GM23338 (cell line): ENCODE measurements at regions not wholly inside any gene's neighbourhood (a gene's known extent, or its start where the extent isn't known, plus 50 kb on each side); places are given as distances from the start of the nearest gene placed in this dataset.

Source experiments
- ATAC-seq: fragments of 200-7000 bp; cut with Tn5 transposase; 3 replicates; pipeline ENCODE4 v1.9.1; 2020
- DNase-seq: peaks from one replicate; pipeline ENCODE4 v3.0.0-alpha.2; 2015; ENCODE audit warnings: low spot score
- H2AFZ ChIP-seq: fragments of 200-600 bp; sonication (generic); 2 replicates; pipeline ENCODE4 v1.8.0; 2016; ENCODE audit warnings: antibody characterized with exemption, mild to moderate bottlenecking, moderate library complexity
- H3F3A ChIP-seq: fragments of 200-600 bp; sonication (generic); replicated peaks from 2 replicates; pipeline ENCODE4 v1.8.0; 2017; ENCODE audit warnings: antibody characterized with exemption, mixed run types, low read depth
- H3K27ac ChIP-seq: fragments of 200-600 bp; sonication (generic); 2 replicates; pipeline ENCODE4 v1.6.1; 2016; ENCODE audit warnings: low read depth
- H3K27me3 ChIP-seq: fragments of 200-600 bp; sonication (generic); 2 replicates; pipeline ENCODE4 v1.8.0; 2016; ENCODE audit warnings: mild to moderate bottlenecking, mixed run types, moderate library complexity; ENCODE audit not compliant: insufficient read depth
- H3K36me3 ChIP-seq: fragments of 200-600 bp; sonication (generic); 2 replicates; pipeline ENCODE4 v1.8.0; 2016; ENCODE audit warnings: mild to moderate bottlenecking; ENCODE audit not compliant: insufficient read depth
- H3K4me1 ChIP-seq: fragments of 200-600 bp; sonication (generic); 2 replicates; pipeline ENCODE4 v1.8.0; 2016; ENCODE audit warnings: mild to moderate bottlenecking, moderate library complexity; ENCODE audit not compliant: insufficient read depth
- H3K4me2 ChIP-seq: fragments of 200-600 bp; sonication (generic); 2 replicates; pipeline ENCODE4 v1.7.1; 2017; ENCODE audit warnings: mixed run types
- H3K4me3 ChIP-seq: fragments of 200-600 bp; sonication (generic); 2 replicates; pipeline ENCODE4 v1.6.1; 2016; ENCODE audit warnings: mixed run types
- H3K79me2 ChIP-seq: fragments of 200-600 bp; sonication (generic); replicated peaks from 2 replicates; pipeline ENCODE4 v1.8.0; 2017; ENCODE audit warnings: mild to moderate bottlenecking; ENCODE audit not compliant: insufficient read depth
- H3K9me2 ChIP-seq: fragments of 200-600 bp; sonication (generic); 2 replicates; pipeline ENCODE4 v1.8.0; 2017; ENCODE audit not compliant: insufficient read depth
- H4K20me1 ChIP-seq: fragments of 200-600 bp; sonication (generic); replicated peaks from 2 replicates; pipeline ENCODE4 v1.8.0; 2017; ENCODE audit warnings: mild to moderate bottlenecking; ENCODE audit not compliant: insufficient read depth
- H3K27ac Mint-ChIP-seq: 2 replicates; pipeline ENCODE4 v1.8.0; 2020; ENCODE audit warnings: inconsistent platforms, mild to moderate bottlenecking, moderate library complexity, mixed read lengths
- H3K27me3 Mint-ChIP-seq: 3 replicates; pipeline ENCODE4 v1.8.0; 2022; ENCODE audit warnings: low read depth, mild to moderate bottlenecking, moderate library complexity, mixed read lengths, inconsistent platforms; ENCODE audit not compliant: insufficient read depth, poor library complexity
- H3K36me3 Mint-ChIP-seq: 3 replicates; pipeline ENCODE4 v1.8.0; 2021; ENCODE audit warnings: low read depth, mild to moderate bottlenecking, inconsistent platforms, moderate library complexity, mixed read lengths
- H3K4me1 Mint-ChIP-seq: 3 replicates; pipeline ENCODE4 v1.8.0; 2020; ENCODE audit warnings: mild to moderate bottlenecking, inconsistent platforms, mixed read lengths
- H3K4me3 Mint-ChIP-seq: 3 replicates; pipeline ENCODE4 v1.8.0; 2021; ENCODE audit warnings: moderate library complexity, mild to moderate bottlenecking, inconsistent platforms, mixed read lengths
- H3K9me3 Mint-ChIP-seq: 3 replicates; pipeline ENCODE4 v1.8.0; 2020; ENCODE audit warnings: moderate library complexity, mild to moderate bottlenecking, inconsistent platforms, mixed read lengths
- CREB1 ChIP-seq: fragments of 250-450 bp; sonication (Bioruptor Pico); IDR thresholded peaks from 2 replicates; pipeline ENCODE4 v1.5.0; 2020; ENCODE audit warnings: low read depth, mild to moderate bottlenecking, moderate library complexity
- CTCF ChIP-seq, 2 experiments: fragments of 200-600 bp in 1 of 2; sonication (generic) in 1 of 2; conservative IDR thresholded peaks; 2 replicates each; pipeline versions ENCODE4 v1.5.1 to v1.6.1; 2016 to 2017; ENCODE audit warnings: antibody characterized with exemption in 2 of 2, low read depth in 2 of 2, mild to moderate bottlenecking in 2 of 2, moderate library complexity in 1 of 2
- ETS1 ChIP-seq: IDR thresholded peaks from 2 replicates; pipeline ENCODE4 v1.6.1; 2016; ENCODE audit warnings: antibody characterized with exemption
- EZH2 ChIP-seq: fragments of 200-600 bp; sonication (generic); IDR thresholded peaks from one replicate; pipeline ENCODE4 v1.8.0; 2017; ENCODE audit warnings: antibody characterized with exemption, mild to moderate bottlenecking, low read depth; ENCODE audit not compliant: unreplicated experiment
- EZH2phosphoT487 ChIP-seq: fragments of 200-600 bp; sonication (generic); IDR thresholded peaks from one replicate; pipeline ENCODE4 v1.8.1; 2018; ENCODE audit warnings: antibody characterized with exemption; ENCODE audit not compliant: unreplicated experiment
- JUNB ChIP-seq: IDR thresholded peaks from one replicate; pipeline ENCODE4 v1.6.1; 2016; ENCODE audit warnings: antibody characterized with exemption; ENCODE audit not compliant: unreplicated experiment
- NANOG ChIP-seq: IDR thresholded peaks from 2 replicates; pipeline ENCODE4 v1.6.1; 2016; ENCODE audit warnings: antibody characterized with exemption, borderline replicate concordance
- POLR2AphosphoS5 ChIP-seq: IDR thresholded peaks from 2 replicates; pipeline ENCODE4 v1.6.1; 2016; ENCODE audit warnings: antibody characterized with exemption, low read depth
- REST ChIP-seq: IDR thresholded peaks from one replicate; pipeline ENCODE4 v1.6.1; 2018; ENCODE audit warnings: antibody characterized with exemption; ENCODE audit not compliant: unreplicated experiment
- STAT1 ChIP-seq: IDR thresholded peaks from one replicate; pipeline ENCODE4 v1.6.1; 2016; ENCODE audit warnings: antibody characterized with exemption; ENCODE audit not compliant: unreplicated experiment
- ZNF114 ChIP-seq: fragments of 250-450 bp; sonication (Bioruptor Pico); IDR thresholded peaks from 2 replicates; pipeline ENCODE4 v1.5.0; 2020; ENCODE audit warnings: mild to moderate bottlenecking, moderate library complexity
- ZNF331 ChIP-seq: fragments of 250-450 bp; sonication (Bioruptor Pico); IDR thresholded peaks from 2 replicates; pipeline ENCODE4 v1.5.0; 2020; ENCODE audit warnings: low read depth, mild to moderate bottlenecking, moderate library complexity
- ZNF462 ChIP-seq: fragments of 250-450 bp; sonication (Bioruptor Pico); IDR thresholded peaks from 2 replicates; pipeline ENCODE4 v1.5.0; 2020; ENCODE audit warnings: mild to moderate bottlenecking, moderate library complexity

GRCh38 chr5:120955795-120956194 lies 491.7 kb downstream of the PRR16 start:
- Histone ChIP-seq H2AFZ (no peak overlapping the region), H3K9me2 (no peaks in the 10 kb centered on the region), H3K27me3 (no peaks in the 10 kb centered on the region), H3F3A (no peaks in the 10 kb centered on the region), H3K4me3 (no peak overlapping the region), H3K4me2 (no peak overlapping the region), H3K79me2 (no peaks in the 10 kb centered on the region), H3K36me3 (peaks cover 9% of the 10 kb centered on the region; the same call in 1 of the 2 replicates), H3K4me1 (no peaks in the 10 kb centered on the region), H3K27ac (no peak overlapping the region), H4K20me1 (no peaks in the 10 kb centered on the region)
- TF ChIP-seq STAT1: no peak
- TF ChIP-seq POLR2AphosphoS5: no peak
- no peak for TF ChIP-seq EZH2
- no peak for TF ChIP-seq CTCF (conservative IDR thresholded peaks at IDR 0.05; ENCODE audit: low read depth in 2 of 2)
- TF ChIP-seq JUNB: no peak
- no peak for TF ChIP-seq REST
- no peak for TF ChIP-seq ZNF331
- no peak for TF ChIP-seq CREB1
- TF ChIP-seq ETS1: no peak
- TF ChIP-seq NANOG: no peak
- TF ChIP-seq EZH2phosphoT487: no peak
- TF ChIP-seq ZNF114 (CRISPR knock-in tag): no peak
- TF ChIP-seq ZNF462 (CRISPR knock-in tag): no peak
- Mint-ChIP-seq H3K27ac (no peak overlapping the region), H3K4me1 (no peaks in the 10 kb centered on the region), H3K27me3 (no peaks in the 10 kb centered on the region), H3K36me3 (peaks cover 28% of the 10 kb centered on the region), H3K4me3 (no peak overlapping the region), H3K9me3 (peaks cover 40% of the 10 kb centered on the region)
- DNase-seq (no peak), ATAC-seq (no peak)
